ENCODE measurements at regions not wholly inside any gene's neighbourhood (a gene's known extent, or its start where the extent isn't known, plus 50 kb on each side); places are given as distances from the start of the nearest gene placed in this dataset.

GRCh38 chr19:31617010-31617585, 267.9 kb upstream of the TSHZ3 start:
- no peak for TF ChIP-seq CTCF (IDR thresholded peaks at IDR 0.05; ENCODE audit: poor library complexity)
- TF ChIP-seq EZH2 (IDR thresholded peaks at IDR 0.05; ENCODE audit: borderline replicate concordance), result no peak
- TF ChIP-seq EZH2phosphoT487 (IDR thresholded peaks at IDR 0.05; ENCODE audit: low read depth, severe bottlenecking, unreplicated experiment), result no peak
